ENCODE measurements at regions not wholly inside any gene's neighbourhood (a gene's known extent, or its start where the extent isn't known, plus 50 kb on each side); places are given as distances from the start of the nearest gene placed in this dataset.

DNA sequence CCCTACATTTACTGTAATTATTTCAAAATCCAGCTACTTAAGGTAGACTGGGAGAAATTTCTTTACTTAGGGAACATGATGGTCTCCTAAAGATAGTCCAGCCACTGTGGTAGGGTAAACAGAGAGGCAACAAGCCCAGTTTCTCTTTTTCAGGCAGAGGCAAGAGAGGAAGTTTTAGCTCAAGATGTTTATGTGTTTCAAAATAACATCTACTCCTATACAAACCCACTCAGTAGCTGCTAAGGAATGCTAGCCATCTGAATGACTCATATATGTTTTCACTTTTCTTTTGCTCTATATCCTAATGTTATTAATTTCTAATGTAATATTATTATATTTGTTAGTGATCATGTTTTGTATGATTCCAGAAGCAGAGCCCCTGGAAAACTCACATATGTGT lies 856.6 kb downstream of the PLA2G4A start:
- no peaks in the 10 kb centered on the region for H3K36me3 ChIP-seq (replicated peaks; ENCODE audit: low read depth, low read length)
- no peaks in the 10 kb centered on the region for H4K20me1 ChIP-seq (ENCODE audit: insufficient read depth, low read length)
- no peak overlapping the region for H3K27ac ChIP-seq (ENCODE audit: low read length)
- no peaks in the 10 kb centered on the region for H3K27me3 ChIP-seq (ENCODE audit: low read depth, low read length)
- H2AFZ ChIP-seq (ENCODE audit: low read depth, low read length): no peak overlapping the region
- no peak overlapping the region for H3K4me2 ChIP-seq (ENCODE audit: low read length)
- no peak overlapping the region for H3K4me3 ChIP-seq (ENCODE audit: low read length)
- H3K4me1 ChIP-seq (ENCODE audit: low read length): no peaks in the 10 kb centered on the region
- H3K9ac ChIP-seq (ENCODE audit: low read length): no peak overlapping the region
- TF ChIP-seq EZH2phosphoT487 (IDR thresholded peaks at IDR 0.05; ENCODE audit: low read depth): no peak
- TF ChIP-seq, protein P1, sequence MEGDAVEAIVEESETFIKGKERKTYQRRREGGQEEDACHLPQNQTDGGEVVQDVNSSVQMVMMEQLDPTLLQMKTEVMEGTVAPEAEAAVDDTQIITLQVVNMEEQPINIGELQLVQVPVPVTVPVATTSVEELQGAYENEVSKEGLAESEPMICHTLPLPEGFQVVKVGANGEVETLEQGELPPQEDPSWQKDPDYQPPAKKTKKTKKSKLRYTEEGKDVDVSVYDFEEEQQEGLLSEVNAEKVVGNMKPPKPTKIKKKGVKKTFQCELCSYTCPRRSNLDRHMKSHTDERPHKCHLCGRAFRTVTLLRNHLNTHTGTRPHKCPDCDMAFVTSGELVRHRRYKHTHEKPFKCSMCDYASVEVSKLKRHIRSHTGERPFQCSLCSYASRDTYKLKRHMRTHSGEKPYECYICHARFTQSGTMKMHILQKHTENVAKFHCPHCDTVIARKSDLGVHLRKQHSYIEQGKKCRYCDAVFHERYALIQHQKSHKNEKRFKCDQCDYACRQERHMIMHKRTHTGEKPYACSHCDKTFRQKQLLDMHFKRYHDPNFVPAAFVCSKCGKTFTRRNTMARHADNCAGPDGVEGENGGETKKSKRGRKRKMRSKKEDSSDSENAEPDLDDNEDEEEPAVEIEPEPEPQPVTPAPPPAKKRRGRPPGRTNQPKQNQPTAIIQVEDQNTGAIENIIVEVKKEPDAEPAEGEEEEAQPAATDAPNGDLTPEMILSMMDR (IDR thresholded peaks at IDR 0.05; ENCODE audit: low read depth, low read length): no peak
- no peaks in the 10 kb centered on the region for H3K9me3 ChIP-seq (ENCODE audit: insufficient read depth, low read length)
- H3K79me2 ChIP-seq (ENCODE audit: low read length): no peaks in the 10 kb centered on the region

DNA sequence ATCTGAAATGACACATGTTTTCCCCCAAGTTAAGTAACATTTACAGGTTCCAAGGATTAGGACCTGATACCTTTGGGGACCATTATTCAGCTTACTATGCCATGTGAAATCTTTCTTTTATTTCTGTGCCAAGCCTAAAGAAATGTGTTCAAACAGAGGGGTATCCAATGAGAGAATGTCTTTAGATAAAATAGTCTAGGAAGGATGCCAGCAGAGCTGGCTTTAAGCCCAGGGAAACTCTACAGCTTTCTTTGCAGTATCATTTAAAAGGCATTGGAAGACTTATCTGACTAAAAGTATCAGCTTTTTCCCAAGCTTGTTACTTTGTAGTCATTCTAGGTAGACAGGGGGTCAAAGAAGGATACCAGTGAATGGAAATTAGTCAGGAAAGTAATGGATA lies 860.4 kb downstream of the PLA2G4A start:
- TF ChIP-seq, protein P1 (IDR thresholded peaks at IDR 0.05; ENCODE audit: low read depth, low read length): no peak
- TF ChIP-seq EZH2phosphoT487 (IDR thresholded peaks at IDR 0.05; ENCODE audit: low read depth): no peak
- Histone ChIP-seq H3K27ac (ENCODE audit: low read length) (no peak overlapping the region), H3K4me3 (ENCODE audit: low read length) (no peak overlapping the region), H3K9me3 (ENCODE audit: insufficient read depth, low read length) (no peaks in the 10 kb centered on the region), H3K9ac (ENCODE audit: low read length) (no peak overlapping the region), H3K4me1 (ENCODE audit: low read length) (no peaks in the 10 kb centered on the region), H3K4me2 (ENCODE audit: low read length) (no peak overlapping the region), H2AFZ (ENCODE audit: low read depth, low read length) (no peak overlapping the region), H3K27me3 (ENCODE audit: low read depth, low read length) (no peaks in the 10 kb centered on the region), H3K79me2 (ENCODE audit: low read length) (no peaks in the 10 kb centered on the region), H4K20me1 (ENCODE audit: insufficient read depth, low read length) (no peaks in the 10 kb centered on the region), H3K36me3 (replicated peaks; ENCODE audit: low read depth, low read length) (no peaks in the 10 kb centered on the region)

DNA sequence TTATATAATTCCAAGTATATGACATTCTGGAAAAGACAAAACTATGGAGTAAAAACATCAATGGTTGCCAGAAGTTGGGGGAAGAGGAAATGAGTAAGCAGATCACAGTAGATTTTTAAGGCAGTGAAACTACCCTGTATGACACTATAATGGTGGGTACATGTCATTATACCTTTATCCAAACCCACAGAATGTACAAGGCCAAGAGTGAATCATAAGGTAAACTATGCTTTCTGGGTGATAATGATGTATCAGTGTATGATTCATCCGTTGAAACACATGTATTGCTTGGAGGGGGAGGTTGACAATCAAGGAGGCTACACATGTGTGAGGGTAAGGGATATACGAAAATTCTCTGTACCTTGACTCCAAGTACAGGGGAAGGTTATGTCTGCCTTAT lies 862.7 kb downstream of the PLA2G4A start:
- no peaks in the 10 kb centered on the region for H4K20me1 ChIP-seq (ENCODE audit: insufficient read depth, low read length)
- H3K4me2 ChIP-seq (ENCODE audit: low read length): no peak overlapping the region
- no peak for TF ChIP-seq EZH2phosphoT487 (IDR thresholded peaks at IDR 0.05; ENCODE audit: low read depth)
- TF ChIP-seq, protein P1 (IDR thresholded peaks at IDR 0.05; ENCODE audit: low read depth, low read length): no peak

GRCh38 chr1:187692799-187693198 lies 864.0 kb downstream of the PLA2G4A start:
- H3K36me3 ChIP-seq (replicated peaks; ENCODE audit: low read depth, low read length): no peaks in the 10 kb centered on the region
- H3K9me3 ChIP-seq (ENCODE audit: insufficient read depth, low read length): no peaks in the 10 kb centered on the region
- H4K20me1 ChIP-seq (ENCODE audit: insufficient read depth, low read length): no peaks in the 10 kb centered on the region
- no peaks in the 10 kb centered on the region for H3K4me1 ChIP-seq (ENCODE audit: low read length)
- H2AFZ ChIP-seq (ENCODE audit: low read depth, low read length): no peak overlapping the region
- no peak overlapping the region for H3K4me2 ChIP-seq (ENCODE audit: low read length)
- no peak overlapping the region for H3K27ac ChIP-seq (ENCODE audit: low read length)
- H3K4me3 ChIP-seq (ENCODE audit: low read length): no peak overlapping the region
- no peak overlapping the region for H3K9ac ChIP-seq (ENCODE audit: low read length)
- H3K79me2 ChIP-seq (ENCODE audit: low read length): no peaks in the 10 kb centered on the region
- TF ChIP-seq, protein P1 (IDR thresholded peaks at IDR 0.05; ENCODE audit: low read depth, low read length): no peak
- TF ChIP-seq EZH2phosphoT487 (IDR thresholded peaks at IDR 0.05; ENCODE audit: low read depth): no peak
- no peaks in the 10 kb centered on the region for H3K27me3 ChIP-seq (ENCODE audit: low read depth, low read length)

More for the DNA sequence above, 862.7 kb downstream of the PLA2G4A start:
- no peak overlapping the region for H2AFZ ChIP-seq (ENCODE audit: low read depth, low read length)
- H3K27me3 ChIP-seq (ENCODE audit: low read depth, low read length): no peaks in the 10 kb centered on the region
- no peaks in the 10 kb centered on the region for H3K9me3 ChIP-seq (ENCODE audit: insufficient read depth, low read length)
- no peak overlapping the region for H3K9ac ChIP-seq (ENCODE audit: low read length)
- no peaks in the 10 kb centered on the region for H3K79me2 ChIP-seq (ENCODE audit: low read length)
- no peaks in the 10 kb centered on the region for H3K4me1 ChIP-seq (ENCODE audit: low read length)
- no peak overlapping the region for H3K27ac ChIP-seq (ENCODE audit: low read length)
- H3K4me3 ChIP-seq (ENCODE audit: low read length): no peak overlapping the region
- H3K36me3 ChIP-seq (replicated peaks; ENCODE audit: low read depth, low read length): no peaks in the 10 kb centered on the region

Data from OCI-LY3 (cell line).